ENCODE measurements at regions not wholly inside any gene's neighbourhood (a gene's known extent, or its start where the extent isn't known, plus 50 kb on each side); places are given as distances from the start of the nearest gene placed in this dataset.

GRCh38 chr10:78785991-78786390 lies 282.8 kb upstream of the ZMIZ1 start:
- no peaks in the 10 kb centered on the region for H3K36me3 ChIP-seq (ENCODE audit: insufficient read depth in 1 of 2, low read depth in 1 of 2)
- no peak overlapping the region for H3K27ac ChIP-seq
- H3K27me3 ChIP-seq (ENCODE audit: insufficient read depth in 3 of 3, low read length in 2 of 3): no peaks in the 10 kb centered on the region
- DNase-seq (no peak), ATAC-seq (no peak)
- no peaks in the 10 kb centered on the region for H3K4me1 ChIP-seq
- 89 to 94% (median 92%) methylated on average over 6 of the region's 6 CpGs for WGBS, 3 donors
- TF ChIP-seq CTCF (IDR thresholded peaks at IDR 0.05): no peak
- no peaks in the 10 kb centered on the region for H3K9me3 ChIP-seq
- intact Hi-C loops (cut with DNase I): loop anchor here in 1 of 2 donors (10.0 kb wide), 1 partner anchor 409 kb away; no protein-coding TSS in a partner anchor
- H3K4me3 ChIP-seq: no peak overlapping the region

GRCh38 chr10:78787125-78787524 lies 281.6 kb upstream of the ZMIZ1 start:
- intact Hi-C loops (cut with DNase I): loop anchor here in 1 of 2 donors (10.0 kb wide), 1 partner anchor 408 kb away; no protein-coding TSS in a partner anchor
- TF ChIP-seq CTCF (IDR thresholded peaks at IDR 0.05): no peak
- H3K27ac ChIP-seq: no peak overlapping the region
- no peak overlapping the region for H3K4me3 ChIP-seq
- H3K27me3 ChIP-seq (ENCODE audit: insufficient read depth in 3 of 3, low read length in 2 of 3): no peaks in the 10 kb centered on the region
- no peaks in the 10 kb centered on the region for H3K4me1 ChIP-seq
- H3K36me3 ChIP-seq (ENCODE audit: insufficient read depth in 1 of 2, low read depth in 1 of 2): no peaks in the 10 kb centered on the region
- no peaks in the 10 kb centered on the region for H3K9me3 ChIP-seq
- 28 to 38% (median 33%) methylated on average over 2 of the region's 2 CpGs for WGBS, 3 donors
- no peak for ATAC-seq
- no peak for DNase-seq

GRCh38 chr10:78794736-78795455 lies 273.9 kb upstream of the ZMIZ1 start:
- H3K9me3 ChIP-seq: no peaks in the 10 kb centered on the region
- H3K27ac ChIP-seq: no peak overlapping the region
- no peak for TF ChIP-seq CTCF (IDR thresholded peaks at IDR 0.05)
- intact Hi-C loops (cut with DNase I): no loop called here
- no peaks in the 10 kb centered on the region for H3K27me3 ChIP-seq (ENCODE audit: insufficient read depth in 3 of 3, low read length in 2 of 3)
- H3K36me3 ChIP-seq (ENCODE audit: insufficient read depth in 1 of 2, low read depth in 1 of 2): no peaks in the 10 kb centered on the region
- ATAC-seq (no peak), DNase-seq (no peak)
- no peaks in the 10 kb centered on the region for H3K4me1 ChIP-seq
- WGBS, 3 donors: 77 to 82% (median 78%) methylated on average over 7 of the region's 7 CpGs
- H3K4me3 ChIP-seq: no peak overlapping the region

- TF ChIP-seq CTCF (IDR thresholded peaks at IDR 0.05): no peak
- ATAC-seq: no peak
- DNase-seq: no peak
- H3K36me3 ChIP-seq (ENCODE audit: insufficient read depth in 1 of 2, low read depth in 1 of 2): no peaks in the 10 kb centered on the region
- no peaks in the 10 kb centered on the region for H3K4me1 ChIP-seq
- H3K27me3 ChIP-seq (ENCODE audit: insufficient read depth in 3 of 3, low read length in 2 of 3): no peaks in the 10 kb centered on the region
- 89 to 94% (median 91%) methylated on average over 6 of the region's 6 CpGs for WGBS, 3 donors
- H3K4me3 ChIP-seq: no peak overlapping the region
- intact Hi-C loops (cut with DNase I): no loop called here
- H3K9me3 ChIP-seq: no peaks in the 10 kb centered on the region
- no peak overlapping the region for H3K27ac ChIP-seq
These were observed 269.6 kb upstream of the ZMIZ1 start for GRCh38 chr10:78798976-78799730.
